GM20000 (cell line): ENCODE measurements at regions not wholly inside any gene's neighbourhood (a gene's known extent, or its start where the extent isn't known, plus 50 kb on each side); places are given as distances from the start of the nearest gene placed in this dataset.
"Not testable (repeated sequence)": the region's sequence is repeated elsewhere in the genome, so short reads cannot be mapped to it uniquely, and the experiment has no call there.

Experiments
- DNase-seq: peaks from one replicate; pipeline ENCODE4 v3.0.0; 2012; ENCODE audit warnings: low spot score
- TF ChIP-seq, protein P1 (sequence below): IDR thresholded peaks from 2 replicates; pipeline ENCODE4 v1.5.1; 2012; ENCODE audit warnings: mild to moderate bottlenecking, control low read depth; ENCODE audit errors: extremely low read depth, missing control alignments

GRCh38 chr5:51622161-51622790 is 239.0 kb downstream of the ISL1 start:
- TF ChIP-seq, protein P1, sequence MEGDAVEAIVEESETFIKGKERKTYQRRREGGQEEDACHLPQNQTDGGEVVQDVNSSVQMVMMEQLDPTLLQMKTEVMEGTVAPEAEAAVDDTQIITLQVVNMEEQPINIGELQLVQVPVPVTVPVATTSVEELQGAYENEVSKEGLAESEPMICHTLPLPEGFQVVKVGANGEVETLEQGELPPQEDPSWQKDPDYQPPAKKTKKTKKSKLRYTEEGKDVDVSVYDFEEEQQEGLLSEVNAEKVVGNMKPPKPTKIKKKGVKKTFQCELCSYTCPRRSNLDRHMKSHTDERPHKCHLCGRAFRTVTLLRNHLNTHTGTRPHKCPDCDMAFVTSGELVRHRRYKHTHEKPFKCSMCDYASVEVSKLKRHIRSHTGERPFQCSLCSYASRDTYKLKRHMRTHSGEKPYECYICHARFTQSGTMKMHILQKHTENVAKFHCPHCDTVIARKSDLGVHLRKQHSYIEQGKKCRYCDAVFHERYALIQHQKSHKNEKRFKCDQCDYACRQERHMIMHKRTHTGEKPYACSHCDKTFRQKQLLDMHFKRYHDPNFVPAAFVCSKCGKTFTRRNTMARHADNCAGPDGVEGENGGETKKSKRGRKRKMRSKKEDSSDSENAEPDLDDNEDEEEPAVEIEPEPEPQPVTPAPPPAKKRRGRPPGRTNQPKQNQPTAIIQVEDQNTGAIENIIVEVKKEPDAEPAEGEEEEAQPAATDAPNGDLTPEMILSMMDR = no peak
- DNase-seq = no peak

DNA sequence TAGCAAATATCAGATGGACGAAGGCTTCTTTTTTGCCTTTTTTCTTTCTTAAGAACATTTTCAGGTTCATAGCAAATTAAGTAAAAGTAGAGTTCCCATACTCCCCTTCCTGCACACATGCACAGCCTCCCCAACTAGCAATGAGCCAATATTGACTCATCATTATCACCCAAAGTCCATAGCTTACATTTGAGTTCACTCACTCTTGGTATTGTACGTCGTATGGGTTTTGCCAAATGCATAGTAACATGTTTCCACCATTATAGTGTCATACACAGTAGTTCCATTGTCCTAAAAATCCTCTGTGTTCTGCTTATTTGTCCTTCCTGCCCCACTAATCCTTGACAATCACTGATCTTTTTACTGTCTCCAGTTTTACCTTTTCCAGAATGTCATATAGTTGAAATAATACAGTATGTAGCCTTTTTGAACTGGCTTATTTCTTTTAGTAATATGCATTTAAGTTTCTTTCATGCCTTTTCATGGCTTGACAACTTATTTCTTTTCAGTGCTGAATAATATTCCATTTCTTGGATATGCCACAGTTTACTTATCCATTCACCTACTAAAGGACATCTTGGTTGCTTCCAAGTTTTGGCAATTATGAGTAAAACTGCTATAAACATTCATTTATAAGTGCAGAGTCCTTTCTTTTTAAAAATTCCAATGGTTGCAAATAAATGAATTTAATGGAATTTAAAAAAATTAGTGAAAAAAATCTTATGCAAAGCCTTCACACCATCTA is 242.1 kb downstream of the ISL1 start:
- no peak for DNase-seq
- TF ChIP-seq, protein P1 = no peak

DNA sequence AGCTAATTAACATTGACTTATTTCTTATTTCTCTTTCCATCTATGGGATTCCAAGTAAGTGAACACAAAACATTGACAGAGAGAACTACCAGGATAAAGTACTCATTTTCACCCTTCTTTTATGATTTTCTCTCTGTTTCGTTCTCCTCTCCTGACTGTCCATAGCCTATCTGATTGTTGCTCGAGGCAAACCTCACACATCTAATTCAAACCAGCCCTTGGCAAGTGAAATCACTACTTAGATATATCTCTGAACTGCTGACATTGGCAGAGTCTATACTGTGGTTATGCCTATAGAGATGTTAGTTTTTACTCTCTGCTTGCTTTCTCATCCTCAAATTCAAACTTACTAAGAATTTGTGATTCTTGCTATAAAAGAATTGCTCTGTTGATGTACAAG is 248.8 kb downstream of the ISL1 start:
- DNase-seq = no peak
- TF ChIP-seq, protein P1 = no peak

- DNase-seq = no peak
- TF ChIP-seq, protein P1 = no peak
Measured at GRCh38 chr5:51632793-51633192, 249.5 kb downstream of the ISL1 start.

GRCh38 chr5:51636973-51637372 is 253.7 kb downstream of the ISL1 start:
- DNase-seq = not testable (repeated sequence)

GRCh38 chr5:51644976-51645375 is 261.7 kb downstream of the ISL1 start:
- TF ChIP-seq, protein P1 = no peak
- no peak for DNase-seq

DNA sequence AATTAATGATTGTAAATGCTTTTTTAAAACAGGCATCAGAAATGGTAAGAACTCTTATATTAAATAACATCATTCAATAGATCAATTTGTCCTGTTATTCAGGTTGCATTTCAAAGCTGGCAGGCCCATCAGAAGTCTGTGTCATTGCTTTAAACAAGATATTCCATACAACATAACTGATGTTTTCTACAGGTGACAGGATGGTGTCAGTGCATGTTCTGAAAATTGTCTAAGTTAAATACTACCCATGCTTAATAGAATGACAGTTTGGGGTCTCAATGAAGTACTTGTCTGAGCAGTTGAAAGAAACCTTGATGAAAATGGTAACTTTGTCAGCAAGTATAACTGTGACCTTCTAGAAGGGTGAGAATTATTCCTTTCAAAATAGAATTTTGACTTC is 263.2 kb downstream of the ISL1 start:
- DNase-seq = no peak
- TF ChIP-seq, protein P1 = no peak

DNA sequence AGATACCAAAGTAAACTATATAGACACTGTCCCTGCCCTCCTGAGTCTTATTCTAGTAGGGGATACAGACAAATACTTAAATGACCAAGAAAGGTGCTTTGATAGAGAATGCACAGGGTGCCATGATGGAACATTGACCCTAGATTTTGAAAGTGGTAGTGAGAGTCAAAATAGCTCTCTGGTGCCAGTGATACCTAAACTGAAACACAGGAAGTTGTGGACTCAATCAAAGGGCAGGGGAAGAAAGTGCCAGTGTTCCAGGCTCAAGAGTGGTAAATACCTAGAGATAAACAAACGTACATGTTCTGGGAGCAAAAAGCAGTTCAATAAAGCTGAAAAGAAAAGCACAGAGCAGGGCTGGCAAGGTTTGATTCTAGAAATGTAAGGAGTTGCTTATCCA is 267.6 kb downstream of the ISL1 start:
- TF ChIP-seq, protein P1 = no peak
- no peak for DNase-seq
